H1 (cell line): ENCODE measurements at regions not wholly inside any gene's neighbourhood (a gene's known extent, or its start where the extent isn't known, plus 50 kb on each side); places are given as distances from the start of the nearest gene placed in this dataset.
A peak's percentile ranks its signal among the peaks of the same experiment; 100 is the strongest.

Experiments used
- CTCF ChIA-PET: fragments of 300-600 bp; sonication (Branson Sonifier 250); formaldehyde crosslinking; loops from one replicate; lab custom pipeline; 2021; ENCODE audit not compliant: partially characterized antibody; lab: Charles Lee
- POLR2A ChIA-PET: fragments of 300-600 bp; sonication (Branson Sonifier 250); formaldehyde crosslinking; loops from one replicate; lab custom pipeline; 2021; ENCODE audit warnings: inconsistent platforms; ENCODE audit not compliant: partially characterized antibody; lab: Charles Lee
- DNase-seq, 2 experiments: peaks; one replicate each; pipeline versions ENCODE4 v3.0.0 to v3.0.0-alpha.2; 2010 to 2022; ENCODE audit warnings: low spot score in 2 of 2, low read depth in 1 of 2, mixed read lengths in 1 of 2
- FAIRE-seq: peaks from 2 replicates; lab custom pipeline; 2011; peaks lifted over from hg19 to GRCh38; lab: Jason Lieb, UNC
- H2AFZ ChIP-seq: 2 replicates; pipeline ENCODE4 v1.8.1; 2012; ENCODE audit warnings: low read length, inconsistent platforms
- H2AK5ac ChIP-seq: 2 replicates; pipeline ENCODE4 v1.6.1; 2013; ENCODE audit warnings: low read depth, low read length
- H2BK120ac ChIP-seq: replicated peaks from 2 replicates; pipeline ENCODE3; 2013; ENCODE audit warnings: low read depth, low read length, inconsistent platforms
- H2BK12ac ChIP-seq: 2 replicates; pipeline ENCODE4 v1.6.1; 2013; ENCODE audit warnings: low read depth, low read length
- H2BK15ac ChIP-seq: 2 replicates; pipeline ENCODE4 v1.6.1; 2013; ENCODE audit warnings: low read length
- H2BK20ac ChIP-seq: 2 replicates; pipeline ENCODE4 v1.6.1; 2013; ENCODE audit warnings: low read length
- H2BK5ac ChIP-seq: 2 replicates; pipeline ENCODE4 v1.6.1; 2013; ENCODE audit warnings: low read depth, low read length
- H3K14ac ChIP-seq: 2 replicates; pipeline ENCODE4 v1.6.1; 2013; ENCODE audit warnings: inconsistent platforms; ENCODE audit not compliant: insufficient read length
- H3K18ac ChIP-seq: 2 replicates; pipeline ENCODE4 v1.6.1; 2013; ENCODE audit warnings: low read length; ENCODE audit errors: extremely low read depth
- H3K23ac ChIP-seq: 2 replicates; pipeline ENCODE4 v1.6.1; 2013; ENCODE audit warnings: inconsistent platforms; ENCODE audit not compliant: insufficient read length
- H3K23me2 ChIP-seq: 2 replicates; pipeline ENCODE4 v1.6.1; 2013; ENCODE audit warnings: low read depth, low read length
- H3K27ac ChIP-seq: 2 replicates; pipeline ENCODE4 v1.6.1; 2011; ENCODE audit warnings: low read depth, low read length, inconsistent platforms
- H3K27me3 ChIP-seq, 4 experiments: replicated peaks in 1 of 4; 1 replicate in 1 of 4; 2 replicates in 3 of 4; pipeline versions ENCODE4 v1.6.1 to v1.8.1; 2011 to 2013; ENCODE audit warnings: low read length in 3 of 4, mild to moderate bottlenecking in 3 of 4, inconsistent platforms in 2 of 4, mixed read lengths in 2 of 4, moderate library complexity in 1 of 4; ENCODE audit not compliant: control insufficient read depth in 3 of 4, insufficient read depth in 3 of 4; ENCODE audit errors: extremely low read depth in 1 of 4
- H3K36me3 ChIP-seq, 4 experiments: 2 replicates each; pipeline versions ENCODE4 v1.6.1 to v1.8.1; 2011 to 2013; ENCODE audit warnings: mild to moderate bottlenecking in 4 of 4, low read length in 3 of 4, moderate library complexity in 2 of 4, control low read depth in 1 of 4, inconsistent platforms in 1 of 4; ENCODE audit not compliant: insufficient read depth in 4 of 4, control insufficient read depth in 2 of 4
- H3K4ac ChIP-seq: replicated peaks from 2 replicates; pipeline ENCODE3; 2013; ENCODE audit warnings: low read length, low read depth, mixed read lengths, inconsistent platforms; ENCODE audit not compliant: insufficient read length
- H3K4me1 ChIP-seq, 4 experiments: replicated peaks in 1 of 4; 1 replicate in 1 of 4; 2 replicates in 3 of 4; pipeline versions ENCODE4 v1.6.1 to v1.8.1; 2011 to 2013; ENCODE audit warnings: low read length in 3 of 4, inconsistent platforms in 2 of 4, mixed read lengths in 1 of 4; ENCODE audit not compliant: insufficient read depth in 4 of 4, control insufficient read depth in 3 of 4
- H3K4me2 ChIP-seq, 2 experiments: 2 replicates each; pipeline versions ENCODE4 v1.6.1 to v1.8.1; 2011 to 2013; ENCODE audit warnings: low read depth in 2 of 2, low read length in 2 of 2, control low read depth in 1 of 2, inconsistent platforms in 1 of 2, mild to moderate bottlenecking in 1 of 2; ENCODE audit not compliant: insufficient read depth in 1 of 2
- H3K4me3 ChIP-seq, 4 experiments: fragments of 200-600, 300-600 bp in 1 of 4; sonication (generic), shearing (Covaris generic), sonication (Bioruptor Twin) in 1 of 4; 2 replicates each; pipeline versions ENCODE4 v1.5.1 to v1.8.1; 2011 to 2016; ENCODE audit warnings: low read length in 4 of 4, low read depth in 3 of 4, control low read depth in 2 of 4, inconsistent platforms in 2 of 4, mild to moderate bottlenecking in 2 of 4, mixed read lengths in 1 of 4, moderate library complexity in 1 of 4; ENCODE audit not compliant: insufficient read depth in 2 of 4; ENCODE audit errors: extremely low read depth in 1 of 4
- H3K56ac ChIP-seq: replicated peaks from 2 replicates; pipeline ENCODE3; 2013; ENCODE audit warnings: low read depth, mild to moderate bottlenecking, mixed read lengths, low read length, inconsistent platforms; ENCODE audit not compliant: insufficient read length
- H3K79me1 ChIP-seq: 2 replicates; pipeline ENCODE4 v1.6.1; 2013; ENCODE audit warnings: low read depth, low read length, control low read depth
- H3K79me2 ChIP-seq, 2 experiments: 2 replicates each; pipeline versions ENCODE4 v1.6.1 to v1.8.1; 2012 to 2013; ENCODE audit warnings: low read length in 2 of 2, mild to moderate bottlenecking in 2 of 2, inconsistent platforms in 1 of 2; ENCODE audit not compliant: insufficient read depth in 2 of 2, control insufficient read depth in 1 of 2
- H3K9ac ChIP-seq, 4 experiments: replicated peaks in 1 of 4; 1 replicate in 1 of 4; 2 replicates in 3 of 4; pipeline versions ENCODE4 v1.6.1 to v1.8.1; 2011 to 2013; ENCODE audit warnings: low read depth in 3 of 4, low read length in 3 of 4, control low read depth in 2 of 4, mild to moderate bottlenecking in 2 of 4, moderate library complexity in 2 of 4, inconsistent platforms in 1 of 4; ENCODE audit errors: extremely low read depth in 1 of 4
- H3K9me3 ChIP-seq, 2 experiments: 2 replicates each; pipeline versions ENCODE4 v1.6.1 to v1.8.1; 2012 to 2013; ENCODE audit warnings: mild to moderate bottlenecking in 2 of 2, moderate library complexity in 2 of 2, control low read depth in 1 of 2, inconsistent platforms in 1 of 2, low read depth in 1 of 2, low read length in 1 of 2, mixed read lengths in 1 of 2; ENCODE audit not compliant: insufficient read depth in 2 of 2
- H4K20me1 ChIP-seq, 2 experiments: replicated peaks in 1 of 2; 2 replicates each; pipeline versions ENCODE3 to v1.8.1; 2011 to 2013; ENCODE audit warnings: inconsistent platforms in 2 of 2, low read length in 2 of 2, mild to moderate bottlenecking in 1 of 2; ENCODE audit not compliant: insufficient read depth in 2 of 2, control insufficient read depth in 1 of 2
- H4K5ac ChIP-seq: 2 replicates; pipeline ENCODE4 v1.6.1; 2013; ENCODE audit warnings: low read length, low read depth, mixed read lengths, inconsistent platforms; ENCODE audit not compliant: insufficient read length
- H4K8ac ChIP-seq: 2 replicates; pipeline ENCODE4 v1.8.0; 2013; ENCODE audit warnings: mild to moderate bottlenecking, moderate library complexity, low read length, inconsistent platforms; ENCODE audit not compliant: insufficient read depth; ENCODE audit errors: extremely low read depth
- H4K91ac ChIP-seq: replicated peaks from 2 replicates; pipeline ENCODE3; 2013; ENCODE audit warnings: low read length, mixed read lengths, inconsistent platforms; ENCODE audit not compliant: insufficient read length
- CBX8 ChIP-seq: fragments of 300-800, 300-1000 bp; sonication (generic); IDR thresholded peaks from 2 replicates; pipeline ENCODE4 v1.7.1; 2016; ENCODE audit warnings: low read depth, low read length, borderline replicate concordance
- GABPA ChIP-seq: IDR thresholded peaks from 2 replicates; pipeline ENCODE4 v1.6.1; 2011; ENCODE audit warnings: mild to moderate bottlenecking, low read length, moderate library complexity, borderline replicate concordance; ENCODE audit not compliant: insufficient read depth
- JUN ChIP-seq: IDR thresholded peaks from 2 replicates; pipeline ENCODE4 v1.6.1; 2011; ENCODE audit warnings: low read depth, mild to moderate bottlenecking, improper control_type of control experiment, low read length
- KDM1A ChIP-seq: fragments of 200-600, 300-600 bp; sonication (generic); IDR thresholded peaks from 2 replicates; pipeline ENCODE4 v1.7.1; 2016; ENCODE audit warnings: mild to moderate bottlenecking, low read length, borderline replicate concordance
- KDM4A ChIP-seq: IDR thresholded peaks from one replicate; pipeline ENCODE4 v1.7.1; 2012; ENCODE audit warnings: low read depth, mild to moderate bottlenecking, moderate library complexity, low read length, inconsistent platforms; ENCODE audit not compliant: severe bottlenecking
- MAFK ChIP-seq: IDR thresholded peaks from 2 replicates; pipeline ENCODE4 v1.6.1; 2012; ENCODE audit warnings: low read depth, mild to moderate bottlenecking, improper control_type of control experiment, low read length
- NANOG ChIP-seq: IDR thresholded peaks from 2 replicates; pipeline ENCODE4 v1.6.1; 2011; ENCODE audit warnings: low read length, low read depth, mild to moderate bottlenecking, inconsistent platforms; ENCODE audit not compliant: insufficient read depth, poor library complexity, severe bottlenecking
- RNF2 ChIP-seq: fragments of 200-900, 300-1000 bp; sonication (generic); IDR thresholded peaks from 2 replicates; pipeline ENCODE4 v1.7.1; 2016; ENCODE audit warnings: borderline replicate concordance, low read depth, mild to moderate bottlenecking, antibody characterized with exemption, low read length; ENCODE audit not compliant: poor library complexity, severe bottlenecking; ENCODE audit errors: missing control alignments
- SIX5 ChIP-seq: IDR thresholded peaks from 2 replicates; pipeline ENCODE4 v1.6.1; 2011; ENCODE audit warnings: mild to moderate bottlenecking, low read depth, low read length
- YY1 ChIP-seq: IDR thresholded peaks from 2 replicates; pipeline ENCODE4 v1.6.1; 2011; ENCODE audit warnings: low read depth, mild to moderate bottlenecking, low read length
- WGBS, 2 experiments: shearing (Covaris generic) in 1 of 2; methylation state at CpG; one replicate each; pipeline versions ENCODE4 v1.1.6 to v1.1.7; 2013 to 2015; ENCODE audit warnings: low lambda C conversion rate in 2 of 2, mixed read lengths in 2 of 2, inconsistent platforms in 1 of 2, low coverage in 1 of 2, missing lambda C conversion rate in 1 of 2; ENCODE audit not compliant: insufficient replicate concordance in 2 of 2, insufficient coverage in 1 of 2, insufficient read length in 1 of 2; ENCODE audit errors: extremely low coverage in 1 of 2, missing lambda C conversion rate in 1 of 2; 5-methylcytosine and 5-hydroxymethylcytosine counted together

DNA sequence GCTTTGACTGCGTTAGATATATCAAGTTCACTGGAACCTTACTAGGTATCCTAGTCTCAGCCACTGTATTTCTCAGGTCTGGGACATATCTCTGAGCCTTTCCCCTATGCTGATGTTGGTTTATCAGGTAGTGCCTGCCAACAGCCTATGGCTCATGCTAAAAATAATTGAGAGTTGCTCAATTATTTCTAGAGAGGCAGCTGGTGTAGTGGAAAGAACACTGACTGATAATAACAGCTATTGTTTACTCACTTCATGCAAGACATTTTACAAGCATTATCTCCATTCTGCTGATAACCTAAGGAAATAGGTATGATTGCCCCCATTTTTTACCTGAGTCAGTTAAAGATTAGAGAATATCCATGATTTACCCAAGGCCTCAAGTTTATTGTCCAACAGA, 231.4 kb downstream of the LRRN1 start:
- Histone ChIP-seq H3K79me2 (no peaks in the 10 kb centered on the region), H2AFZ (no peak overlapping the region), H3K4me1 (no peaks in the 10 kb centered on the region), H3K23ac (no peak overlapping the region), H3K27ac (no peak overlapping the region), H4K91ac (no peak overlapping the region), H3K4ac (no peak overlapping the region), H3K4me2 (no peak overlapping the region), H3K23me2 (no peaks in the 10 kb centered on the region), H3K14ac (no peak overlapping the region), H3K9me3 (no peaks in the 10 kb centered on the region), H2BK20ac (no peak overlapping the region), H3K18ac (no peak overlapping the region), H3K36me3 (no peaks in the 10 kb centered on the region), H2BK12ac (no peak overlapping the region), H3K27me3 (peaks cover 0 to 2% (median 0%) of the 10 kb centered on the region in 4 experiments; a peak in 1 of 7 replicates), H3K9ac (peak overlapping the region in 1 of 4 experiments; percentile 13; a peak in 1 of 7 replicates), H4K5ac (no peak overlapping the region), H2AK5ac (no peak overlapping the region), H2BK5ac (no peak overlapping the region), H2BK15ac (no peak overlapping the region), H2BK120ac (no peak overlapping the region), H3K4me3 (no peak overlapping the region), H4K8ac (no peak overlapping the region), H3K79me1 (no peaks in the 10 kb centered on the region), H4K20me1 (no peaks in the 10 kb centered on the region), H3K56ac (no peak overlapping the region)
- CTCF ChIA-PET, result interaction anchor here (0.6 to 2.0 kb wide), 2 partner anchors 15 to 170 kb away, joined by 3 to 4 read pairs; no protein-coding TSS in a partner anchor
- TF ChIP-seq RNF2 (no peak), JUN (no peak), KDM4A (no peak), NANOG (no peak), MAFK (no peak), KDM1A (no peak), SIX5 (no peak), CBX8 (no peak), GABPA (no peak), YY1 (no peak)
- WGBS, 2 experiments, result 100% methylated on average over 1 of the region's 1 CpG; no CpG with 5 or more reads in 1 of the 2 experiments
- FAIRE-seq (no peak), DNase-seq (no peak)
- POLR2A ChIA-PET, result no interaction called here
